Stomach (tissue), 8 donors: ENCODE measurements at regions not wholly inside any gene's neighbourhood (a gene's known extent, or its start where the extent isn't known, plus 50 kb on each side); places are given as distances from the start of the nearest gene placed in this dataset.

ENCODE experiments used
- DNase-seq, 2 donors: peaks; one replicate each; pipeline versions ENCODE4 v3.0.0 to v3.0.0-alpha.2; 2013 to 2019
- H3K27ac ChIP-seq, 5 donors: fragments of 200-600 bp in 4 of 5; sonication (generic) in 4 of 5; one replicate each; pipeline ENCODE4 v1.5.1; 2013 to 2019; ENCODE audit warnings: mild to moderate bottlenecking in 1 of 5, moderate library complexity in 1 of 5
- H3K27me3 ChIP-seq, 3 donors: fragments of 200-600 bp; sonication (generic); one replicate each; pipeline ENCODE4 v1.5.1; 2017 to 2019; ENCODE audit warnings: mixed run types in 1 of 3
- H3K36me3 ChIP-seq, 4 donors: fragments of 200-600 bp; sonication (generic); 1 replicate in 3 of 4; 2 replicates in 1 of 4; pipeline ENCODE4 v1.5.1; 2016 to 2019
- H3K4me1 ChIP-seq, 4 donors: fragments of 200-600 bp; sonication (generic); one replicate each; pipeline ENCODE4 v1.5.1; 2016 to 2019
- H3K4me3 ChIP-seq, 4 donors: fragments of 200-600 bp; sonication (generic) in 3 of 4; one replicate each; pipeline ENCODE4 v1.5.1; 2016 to 2019; ENCODE audit warnings: mild to moderate bottlenecking in 1 of 4
- H3K9me3 ChIP-seq, 4 donors: fragments of 200-600 bp; sonication (generic); one replicate each; pipeline ENCODE4 v1.5.1; 2016 to 2019
- CTCF ChIP-seq, 7 experiments: fragments of 450-650 bp in 4 of 7; fragments of 200-600 bp in 3 of 7; sonication (generic) in 3 of 7; IDR thresholded peaks; one replicate each; pipeline ENCODE4 v1.5.1; 2016 to 2019; ENCODE audit warnings: antibody characterized with exemption in 7 of 7, control low read depth in 2 of 7, mild to moderate bottlenecking in 1 of 7
- EP300 ChIP-seq: sonication (generic); formaldehyde crosslinking; IDR thresholded peaks from one replicate; pipeline ENCODE4 v1.6.1; 2017; ENCODE audit warnings: antibody characterized with exemption
- POLR2A ChIP-seq, 4 donors: fragments of 450-650 bp; IDR thresholded peaks; one replicate each; pipeline ENCODE4 v1.6.1; 2016; ENCODE audit warnings: antibody characterized with exemption in 4 of 4, control low read depth in 2 of 4, mild to moderate bottlenecking in 1 of 4, moderate library complexity in 1 of 4
- POLR2AphosphoS5 ChIP-seq, 3 donors: sonication (generic); formaldehyde crosslinking; IDR thresholded peaks; one replicate each; pipeline ENCODE4 v1.6.1; 2016; ENCODE audit warnings: antibody characterized with exemption in 3 of 3
- WGBS, 5 donors: extraction: QIAGEN DNeasy Blood & Tissue Kit in 3 of 5; methylation state at CpG; one replicate each; pipeline versions ENCODE4 v1.1.5 to v1.1.7; 2013 to 2018; 5-methylcytosine and 5-hydroxymethylcytosine counted together
- intact Hi-C: fragments of 100-400 bp; cut with DNase I; formaldehyde crosslinking; loops from one replicate; pipeline ENCODE4 v1.15.1; 2023; ENCODE audit warnings: low total_unique reads
- donor health status: healthy with polysubstance abuse.
- donor health status: Bipolar disorder and iron deficiency.
- donor health status: healthy.

GRCh38 chr13:83272076-83272475 is 610.2 kb downstream of the SLITRK1 start:
- WGBS, 5 donors = 35 to 68% (median 59%) methylated on average over 1 of the region's 1 CpG
- Histone ChIP-seq H3K27ac (no peak overlapping the region), H3K9me3 (peaks cover 0 to 10% (median 2%) of the 10 kb centered on the region in 4 donors), H3K4me1 (no peaks in the 10 kb centered on the region), H3K36me3 (no peaks in the 10 kb centered on the region), H3K27me3 (no peaks in the 10 kb centered on the region), H3K4me3 (no peak overlapping the region)
- intact Hi-C loops = no loop called here
- no peak for TF ChIP-seq POLR2AphosphoS5 (IDR thresholded peaks at IDR 0.05)
- no peak for TF ChIP-seq EP300
- no peak for TF ChIP-seq CTCF (IDR thresholded peaks at IDR 0.05)
- no peak for TF ChIP-seq POLR2A (IDR thresholded peaks at IDR 0.05)
- no peak for DNase-seq

GRCh38 chr13:83265279-83265678 is 617.0 kb downstream of the SLITRK1 start:
- DNase-seq = no peak
- intact Hi-C loops = no loop called here
- no peaks in the 10 kb centered on the region for H3K4me1 ChIP-seq
- no peak overlapping the region for H3K4me3 ChIP-seq
- peaks cover 0 to 26% (median 0%) of the 10 kb centered on the region in 4 donors for H3K9me3 ChIP-seq
- 53 to 86% (median 69%) methylated on average over 5 of the region's 5 CpGs for WGBS, 5 donors
- H3K36me3 ChIP-seq = no peaks in the 10 kb centered on the region
- no peak for TF ChIP-seq POLR2A (IDR thresholded peaks at IDR 0.05)
- no peak for TF ChIP-seq POLR2AphosphoS5 (IDR thresholded peaks at IDR 0.05)
- no peak for TF ChIP-seq EP300
- TF ChIP-seq CTCF (IDR thresholded peaks at IDR 0.05) = no peak
- H3K27ac ChIP-seq = no peak overlapping the region
- no peaks in the 10 kb centered on the region for H3K27me3 ChIP-seq

GRCh38 chr13:83248751-83249150 is 633.5 kb downstream of the SLITRK1 start:
- Histone ChIP-seq H3K4me3 (no peak overlapping the region), H3K27me3 (no peaks in the 10 kb centered on the region), H3K36me3 (no peaks in the 10 kb centered on the region), H3K27ac (no peak overlapping the region), H3K4me1 (no peaks in the 10 kb centered on the region), H3K9me3 (peaks cover 0 to 36% (median 0%) of the 10 kb centered on the region in 4 donors)
- TF ChIP-seq CTCF (IDR thresholded peaks at IDR 0.05) (no peak), POLR2AphosphoS5 (IDR thresholded peaks at IDR 0.05) (no peak), POLR2A (IDR thresholded peaks at IDR 0.05) (no peak), EP300 (no peak)
- 80 to 88% (median 84%) methylated on average over 6 of the region's 6 CpGs for WGBS, 5 donors
- DNase-seq = no peak
- intact Hi-C loops = no loop called here

- Histone ChIP-seq H3K4me3 (no peak overlapping the region), H3K4me1 (no peaks in the 10 kb centered on the region), H3K27me3 (no peaks in the 10 kb centered on the region), H3K36me3 (no peaks in the 10 kb centered on the region), H3K27ac (no peak overlapping the region), H3K9me3 (no peaks in the 10 kb centered on the region)
- intact Hi-C loops = no loop called here
- no peak for DNase-seq
- WGBS, 5 donors = 63 to 75% (median 70%) methylated on average over 1 of the region's 1 CpG
- TF ChIP-seq CTCF (IDR thresholded peaks at IDR 0.05) (no peak), EP300 (no peak), POLR2AphosphoS5 (IDR thresholded peaks at IDR 0.05) (no peak), POLR2A (IDR thresholded peaks at IDR 0.05) (no peak)
Measured at GRCh38 chr13:83232626-83233025, 649.6 kb downstream of the SLITRK1 start.
